Activated CD4-positive, alpha-beta T cell treated with anti-CD3 and anti-CD28 coated beads, Interleukin-2, amount 50 U/mL, for 16 hours (primary cell): ENCODE measurements at regions not wholly inside any gene's neighbourhood (a gene's known extent, or its start where the extent isn't known, plus 50 kb on each side); places are given as distances from the start of the nearest gene placed in this dataset.

ENCODE experiments used
- DNase-seq: peaks from one replicate; pipeline ENCODE4 v3.0.0-alpha.2; 2020

GRCh38 chr1:22338071-22338765 is 113.4 kb upstream of the ZBTB40 start:
- DNase-seq, result no peak

GRCh38 chr1:22339237-22339636 is 112.4 kb upstream of the ZBTB40 start:
- no peak for DNase-seq

GRCh38 chr1:22340066-22340465 is 111.6 kb upstream of the ZBTB40 start:
- no peak for DNase-seq

- no peak for DNase-seq
Observed at GRCh38 chr1:22340873-22341272, 110.8 kb upstream of the ZBTB40 start.

GRCh38 chr1:22341791-22342605 is 109.7 kb upstream of the ZBTB40 start:
- no peak for DNase-seq

GRCh38 chr1:22342734-22343191 is 108.9 kb upstream of the ZBTB40 start:
- DNase-seq, result no peak

- DNase-seq, result no peak
Observed at GRCh38 chr1:22343456-22344328, 108.0 kb upstream of the ZBTB40 start.

- no peak for DNase-seq
Observed at GRCh38 chr1:22344329-22344630, 107.4 kb upstream of the ZBTB40 start.

- DNase-seq, result no peak
Observed at GRCh38 chr1:22344851-22345560, 106.6 kb upstream of the ZBTB40 start.

GRCh38 chr1:22347854-22348760 is 103.5 kb upstream of the ZBTB40 start:
- no peak for DNase-seq

GRCh38 chr1:22349362-22350043 is 102.1 kb upstream of the ZBTB40 start:
- DNase-seq, result no peak

GRCh38 chr1:22350171-22350923 is 101.3 kb upstream of the ZBTB40 start:
- DNase-seq, result no peak

- DNase-seq, result no peak
Observed at GRCh38 chr1:22350924-22351767, 100.5 kb upstream of the ZBTB40 start.

- no peak for DNase-seq
Observed at GRCh38 chr1:22351768-22352080, 99.9 kb upstream of the ZBTB40 start.

GRCh38 chr1:22352355-22352754 is 99.3 kb upstream of the ZBTB40 start:
- DNase-seq, result no peak

- no peak for DNase-seq
Observed at GRCh38 chr1:22352896-22353295, 98.8 kb upstream of the ZBTB40 start.

GRCh38 chr1:22359427-22359826 is 92.2 kb upstream of the ZBTB40 start:
- DNase-seq, result no peak

- no peak for DNase-seq
Observed at GRCh38 chr1:22362626-22363402, 88.8 kb upstream of the ZBTB40 start.
